ENCODE measurements at regions not wholly inside any gene's neighbourhood (a gene's known extent, or its start where the extent isn't known, plus 50 kb on each side); places are given as distances from the start of the nearest gene placed in this dataset.
"Not testable (repeated sequence)": the region's sequence is repeated elsewhere in the genome, so short reads cannot be mapped to it uniquely, and the experiment has no call there.

GRCh38 chr15:68482246-68482645 is 50.3 kb upstream of the ITGA11 start:
- DNase-seq (ENCODE audit: low read depth, low spot score), result no peak

DNA sequence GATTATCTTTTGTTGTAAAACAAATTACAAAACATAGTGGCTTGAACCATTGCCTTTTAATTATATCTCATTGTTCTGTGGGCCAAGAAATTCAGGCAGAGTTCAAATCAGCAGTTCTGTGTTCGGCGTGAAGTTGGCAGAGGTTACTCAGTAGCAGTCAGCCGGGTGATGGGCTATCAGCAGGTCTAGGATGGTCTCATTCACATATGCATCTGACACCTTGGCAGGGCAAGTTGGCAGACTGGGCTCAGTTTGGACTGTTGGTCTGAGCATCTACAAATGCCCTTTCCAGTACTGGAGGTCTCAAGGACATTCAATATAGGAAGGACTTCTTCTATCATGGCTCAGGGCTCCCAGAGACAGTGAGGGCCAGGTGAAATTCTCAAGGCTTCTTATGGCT is 51.2 kb upstream of the ITGA11 start:
- no peak for DNase-seq (ENCODE audit: low read depth, low spot score)
- in situ Hi-C loops (cut with HindIII; ENCODE audit: low pct_unique_long_range_greater_than_20kb, low sequenced_read_pairs), result no loop called here

More at GRCh38 chr15:68482246-68482645, 50.3 kb upstream of the ITGA11 start:
- in situ Hi-C loops (cut with HindIII; ENCODE audit: low pct_unique_long_range_greater_than_20kb, low sequenced_read_pairs), result no loop called here

- DNase-seq (ENCODE audit: low read depth, low spot score), result no peak
- in situ Hi-C loops (cut with HindIII; ENCODE audit: low pct_unique_long_range_greater_than_20kb, low sequenced_read_pairs), result no loop called here
These were observed 52.3 kb upstream of the ITGA11 start for GRCh38 chr15:68484220-68484619.

DNA sequence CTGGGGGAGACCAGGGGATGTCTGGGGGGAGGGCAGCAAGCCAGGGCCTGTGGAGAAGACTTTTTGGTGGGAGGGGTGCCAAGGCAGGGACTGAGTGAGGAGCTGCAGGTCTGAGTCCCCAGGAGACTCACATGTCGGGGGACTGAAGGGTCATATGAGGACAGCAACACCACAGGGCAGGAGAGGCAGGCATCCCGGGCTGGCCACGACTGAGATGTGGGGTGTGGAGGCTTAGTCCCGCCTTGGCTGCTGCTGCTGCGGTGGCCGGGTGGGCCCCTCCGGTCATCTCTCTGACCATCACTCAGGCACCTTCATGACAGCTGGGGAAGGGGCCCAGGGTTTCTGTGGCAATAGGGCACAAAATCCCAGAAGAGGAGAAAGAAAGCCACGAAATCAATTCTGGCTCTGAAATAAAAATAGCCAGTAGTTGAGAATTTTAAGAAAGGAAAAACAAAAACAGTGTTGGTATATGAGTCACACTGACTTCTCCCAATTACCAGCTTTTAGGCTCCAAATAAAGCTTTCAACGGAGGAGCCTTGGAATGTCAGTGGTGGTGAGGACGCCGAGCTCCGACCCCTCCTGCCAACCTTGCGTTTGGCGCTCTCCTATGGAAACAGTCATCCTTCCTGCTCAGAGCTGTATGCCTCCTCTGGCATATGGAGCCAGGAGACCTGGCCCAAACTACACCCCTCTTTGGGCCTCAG is 52.9 kb upstream of the ITGA11 start:
- DNase-seq (ENCODE audit: low read depth, low spot score), result no peak
- in situ Hi-C loops (cut with HindIII; ENCODE audit: low pct_unique_long_range_greater_than_20kb, low sequenced_read_pairs), result no loop called here

DNA sequence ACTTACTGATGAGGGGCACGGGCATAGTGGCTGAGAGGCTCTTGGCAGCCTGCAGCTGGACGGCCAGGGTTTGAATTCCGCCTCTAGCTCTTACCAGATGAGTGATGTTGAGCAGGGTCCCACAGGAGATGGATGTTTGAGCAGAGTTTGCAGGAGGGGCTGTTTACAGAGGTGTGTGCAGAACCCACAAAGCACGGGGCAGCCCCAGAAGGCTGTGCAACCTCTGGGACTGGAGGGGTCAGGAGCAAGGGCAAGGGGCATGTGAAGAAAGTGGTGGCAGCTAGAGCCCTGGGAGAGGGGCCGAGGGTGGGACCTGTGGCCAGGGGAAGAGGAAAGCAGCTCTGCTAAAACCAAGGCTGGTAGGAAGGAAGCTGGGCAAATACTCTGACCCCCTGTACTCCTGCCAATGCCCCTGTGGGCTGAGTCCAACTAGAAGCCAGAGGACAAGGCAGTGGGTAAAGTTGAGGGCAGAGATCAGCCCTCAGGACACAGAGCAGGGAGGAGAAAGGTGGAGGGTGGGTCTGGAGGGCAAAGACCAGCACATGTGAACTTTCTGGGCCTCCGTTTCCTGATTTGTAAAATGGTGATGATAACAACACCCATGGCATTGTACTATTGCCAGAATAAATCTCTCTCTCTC is 53.9 kb upstream of the ITGA11 start:
- in situ Hi-C loops (cut with HindIII; ENCODE audit: low pct_unique_long_range_greater_than_20kb, low sequenced_read_pairs), result no loop called here
- DNase-seq (ENCODE audit: low read depth, low spot score), result no peak

GRCh38 chr15:68487087-68487843 is 55.3 kb upstream of the ITGA11 start:
- DNase-seq (ENCODE audit: low read depth, low spot score), result no peak
- in situ Hi-C loops (cut with HindIII; ENCODE audit: low pct_unique_long_range_greater_than_20kb, low sequenced_read_pairs), result no loop called here

DNA sequence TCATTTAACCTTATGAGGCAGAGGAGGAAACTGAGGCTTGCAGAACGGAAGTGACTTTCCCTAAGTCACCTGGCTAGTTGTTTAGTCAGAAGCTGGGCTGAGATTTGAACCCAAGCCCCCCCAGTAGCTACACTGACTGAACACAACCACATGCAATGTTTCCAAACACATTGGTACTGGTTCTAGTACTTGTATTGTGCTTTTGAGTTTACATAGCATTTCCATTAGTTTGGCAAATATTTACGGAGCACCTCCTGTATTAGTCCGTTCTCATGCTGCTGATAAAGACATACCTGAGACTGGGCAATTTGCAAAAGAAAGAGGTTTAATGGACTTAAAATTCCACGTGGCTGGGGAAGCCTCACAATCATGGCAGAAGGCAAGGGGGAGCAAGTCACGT is 56.3 kb upstream of the ITGA11 start:
- DNase-seq (ENCODE audit: low read depth, low spot score), result no peak
- in situ Hi-C loops (cut with HindIII; ENCODE audit: low pct_unique_long_range_greater_than_20kb, low sequenced_read_pairs), result no loop called here

GRCh38 chr15:68488966-68489365 is 57.0 kb upstream of the ITGA11 start:
- no peak for DNase-seq (ENCODE audit: low read depth, low spot score)
- in situ Hi-C loops (cut with HindIII; ENCODE audit: low pct_unique_long_range_greater_than_20kb, low sequenced_read_pairs), result no loop called here

- DNase-seq (ENCODE audit: low read depth, low spot score), result no peak
- in situ Hi-C loops (cut with HindIII; ENCODE audit: low pct_unique_long_range_greater_than_20kb, low sequenced_read_pairs), result no loop called here
These were observed 57.5 kb upstream of the ITGA11 start for GRCh38 chr15:68489421-68489820.

- no peak for DNase-seq (ENCODE audit: low read depth, low spot score)
- in situ Hi-C loops (cut with HindIII; ENCODE audit: low pct_unique_long_range_greater_than_20kb, low sequenced_read_pairs), result no loop called here
These were observed 59.6 kb upstream of the ITGA11 start for GRCh38 chr15:68491415-68492106.

DNA sequence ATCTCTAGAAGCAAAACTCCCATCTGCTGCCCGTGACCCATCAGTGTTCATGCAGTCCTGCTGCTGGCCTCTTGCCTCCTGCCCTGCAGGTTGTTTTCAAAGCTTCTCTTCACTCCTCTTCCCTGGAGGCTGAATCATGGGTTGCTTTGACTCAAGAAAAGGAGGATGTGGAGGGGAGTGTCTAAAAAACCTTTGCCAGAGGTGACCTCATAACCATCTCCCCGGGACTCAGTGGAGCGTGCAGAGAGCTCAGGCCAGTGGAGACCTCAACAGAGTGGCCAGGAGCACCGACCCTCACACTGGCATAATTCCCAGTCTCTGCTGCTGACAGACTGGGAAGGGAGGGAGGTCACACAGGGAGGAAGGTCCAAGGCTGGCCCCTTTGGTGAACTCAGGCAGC is 60.9 kb upstream of the ITGA11 start:
- in situ Hi-C loops (cut with HindIII; ENCODE audit: low pct_unique_long_range_greater_than_20kb, low sequenced_read_pairs), result no loop called here
- peak; percentile 45 for DNase-seq (ENCODE audit: low read depth, low spot score)

DNA sequence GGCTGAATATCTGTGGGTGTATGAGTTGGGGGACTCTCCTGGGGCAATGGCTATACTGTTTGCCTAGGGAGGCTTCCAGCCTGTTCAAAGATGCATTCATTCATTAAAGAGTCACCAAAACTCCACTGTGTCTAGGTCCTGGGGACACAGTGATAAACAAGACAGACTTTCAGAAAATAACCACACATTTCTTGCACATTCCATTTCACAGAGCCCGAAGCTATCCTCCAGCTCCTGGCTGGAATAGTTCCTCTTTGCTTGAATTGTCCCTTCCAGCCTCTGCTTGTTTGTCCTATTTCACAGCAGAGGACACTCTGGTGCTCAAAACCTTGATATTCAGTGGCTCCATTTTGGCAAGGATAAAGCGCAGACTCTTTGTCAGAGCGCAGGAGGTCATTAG is 61.7 kb upstream of the ITGA11 start:
- in situ Hi-C loops (cut with HindIII; ENCODE audit: low pct_unique_long_range_greater_than_20kb, low sequenced_read_pairs), result no loop called here
- DNase-seq (ENCODE audit: low read depth, low spot score), result no peak

DNA sequence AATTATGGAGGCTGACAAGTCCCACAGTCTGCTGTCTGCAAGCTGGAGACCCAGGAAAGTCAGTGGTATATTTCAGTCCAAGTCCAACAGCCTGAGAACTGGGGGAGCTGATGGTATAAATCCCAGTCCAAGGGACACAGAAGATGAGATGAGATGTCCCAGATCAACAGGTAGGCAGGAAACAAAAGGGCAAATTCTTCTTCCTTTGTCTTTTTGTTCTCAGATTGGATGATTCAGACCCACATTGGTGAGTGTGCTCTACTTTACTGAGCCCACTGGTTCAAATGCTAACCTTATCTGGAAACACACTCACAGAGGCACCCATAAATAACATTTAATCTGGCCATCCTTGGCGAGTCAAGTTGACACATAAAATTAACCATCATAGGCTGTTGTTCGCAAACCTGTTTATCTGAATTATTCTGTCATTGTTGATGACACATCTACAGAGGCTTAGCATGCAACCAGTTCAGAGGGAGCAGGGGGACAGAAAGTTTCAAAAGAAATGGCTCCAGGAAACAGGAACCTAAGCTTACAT is 62.7 kb upstream of the ITGA11 start:
- no peak for DNase-seq (ENCODE audit: low read depth, low spot score)
- in situ Hi-C loops (cut with HindIII; ENCODE audit: low pct_unique_long_range_greater_than_20kb, low sequenced_read_pairs), result no loop called here

DNA sequence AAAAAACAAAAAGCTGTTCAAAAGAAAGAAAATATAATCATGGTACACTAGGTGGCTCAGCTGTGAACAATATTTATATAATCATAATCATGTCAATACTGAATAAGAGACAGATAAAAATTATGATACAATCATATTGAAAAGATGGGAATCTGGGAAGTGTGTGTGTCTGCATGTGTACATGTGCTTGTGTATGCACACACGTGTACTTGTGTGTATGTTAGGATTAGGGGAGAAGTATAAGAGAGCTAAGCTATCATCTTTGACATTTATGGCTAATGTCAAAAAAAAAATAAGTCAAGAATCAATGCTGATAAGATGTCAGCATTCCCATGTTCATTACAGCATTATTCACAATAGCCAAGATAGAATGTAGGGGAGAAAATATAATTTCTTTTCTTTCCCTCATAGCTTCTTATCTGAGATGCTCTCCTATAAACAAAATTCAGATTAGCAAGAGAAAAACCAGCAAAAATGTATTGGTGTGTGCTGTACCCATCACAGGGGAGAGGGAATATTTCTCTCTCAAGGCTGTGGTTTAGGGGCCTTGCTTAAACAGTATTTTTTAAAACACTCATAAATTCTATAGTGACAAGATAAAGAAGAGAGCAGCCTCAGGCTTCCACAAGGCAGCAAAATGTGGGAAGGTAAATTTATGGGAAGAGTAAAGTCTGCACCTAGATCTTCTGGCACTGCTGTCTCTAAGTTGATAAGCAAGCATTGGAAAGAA is 63.4 kb upstream of the ITGA11 start:
- in situ Hi-C loops (cut with HindIII; ENCODE audit: low pct_unique_long_range_greater_than_20kb, low sequenced_read_pairs), result no loop called here
- DNase-seq (ENCODE audit: low read depth, low spot score), result no peak

- in situ Hi-C loops (cut with HindIII; ENCODE audit: low pct_unique_long_range_greater_than_20kb, low sequenced_read_pairs), result no loop called here
- no peak for DNase-seq (ENCODE audit: low read depth, low spot score)
These were observed 64.2 kb upstream of the ITGA11 start for GRCh38 chr15:68495981-68496705.

DNA sequence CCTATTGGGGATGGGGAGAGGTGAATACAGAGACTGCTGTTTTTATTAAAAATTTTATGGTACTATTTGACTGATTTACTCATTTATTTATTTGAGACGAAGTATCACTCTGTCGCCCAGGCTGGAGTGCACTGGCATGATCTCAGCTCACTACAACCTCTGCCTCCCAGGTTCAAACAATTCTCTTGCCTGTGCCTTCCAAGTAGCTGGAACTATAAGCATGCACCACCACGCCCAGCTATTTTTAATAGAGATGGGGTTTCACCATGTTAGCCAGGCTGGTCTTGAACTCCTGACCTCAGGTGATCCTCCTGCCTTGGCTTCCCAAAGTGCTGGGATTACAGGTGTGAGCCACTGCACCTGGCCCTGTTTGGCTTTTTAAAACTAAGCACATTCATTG is 64.8 kb upstream of the ITGA11 start:
- in situ Hi-C loops (cut with HindIII; ENCODE audit: low pct_unique_long_range_greater_than_20kb, low sequenced_read_pairs); DNase-seq (ENCODE audit: low read depth, low spot score): not testable (repeated sequence)

All from SK-MEL-5 (cell line).